GM19324 (cell line): ENCODE measurements at regions not wholly inside any gene's neighbourhood (a gene's known extent, or its start where the extent isn't known, plus 50 kb on each side); places are given as distances from the start of the nearest gene placed in this dataset.

Source experiments
- ATAC-seq: cut with Tn5 transposase; IDR thresholded peaks from one replicate; pipeline ENCODE4 v1.9.1; 2021; ENCODE audit warnings: mild to moderate bottlenecking, moderate library complexity; ENCODE audit not compliant: unreplicated experiment, low FRiP score

- no peak for ATAC-seq
Observed at GRCh38 chr6:168890981-168891365, 362.7 kb downstream of the THBS2 start.

DNA sequence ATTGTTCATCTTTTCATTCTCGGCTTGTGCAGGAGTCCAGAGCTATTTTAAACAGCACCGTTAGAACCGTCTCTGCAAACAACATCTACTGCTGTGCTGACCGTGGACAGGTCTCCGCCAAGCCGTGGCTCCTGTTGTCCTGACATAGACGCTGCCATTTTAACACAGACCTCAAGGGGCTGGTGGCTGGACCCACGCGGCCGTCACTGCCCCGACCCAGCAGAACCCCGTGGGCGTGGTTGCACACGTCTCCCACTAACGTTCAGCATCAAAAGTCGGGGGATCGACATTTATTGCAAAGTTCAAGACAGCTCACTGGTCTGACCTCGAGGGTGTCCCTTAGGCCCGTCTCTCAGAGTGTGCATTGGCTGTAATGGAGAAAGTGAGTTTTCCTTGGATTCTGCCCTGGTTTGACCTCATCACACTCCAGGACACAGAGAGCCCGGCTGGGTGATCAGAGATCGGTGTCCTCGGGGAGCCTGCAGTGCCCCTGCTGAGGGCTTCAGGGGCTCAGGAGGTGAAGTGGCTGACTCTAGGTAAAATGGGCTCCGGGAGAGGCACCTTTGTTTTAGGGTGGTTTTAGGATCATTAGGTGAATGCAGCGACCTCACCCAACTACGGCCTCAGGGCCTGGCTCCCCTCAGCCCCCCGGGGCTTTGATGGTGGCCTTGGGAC is 363.2 kb downstream of the THBS2 start:
- ATAC-seq: no peak

DNA sequence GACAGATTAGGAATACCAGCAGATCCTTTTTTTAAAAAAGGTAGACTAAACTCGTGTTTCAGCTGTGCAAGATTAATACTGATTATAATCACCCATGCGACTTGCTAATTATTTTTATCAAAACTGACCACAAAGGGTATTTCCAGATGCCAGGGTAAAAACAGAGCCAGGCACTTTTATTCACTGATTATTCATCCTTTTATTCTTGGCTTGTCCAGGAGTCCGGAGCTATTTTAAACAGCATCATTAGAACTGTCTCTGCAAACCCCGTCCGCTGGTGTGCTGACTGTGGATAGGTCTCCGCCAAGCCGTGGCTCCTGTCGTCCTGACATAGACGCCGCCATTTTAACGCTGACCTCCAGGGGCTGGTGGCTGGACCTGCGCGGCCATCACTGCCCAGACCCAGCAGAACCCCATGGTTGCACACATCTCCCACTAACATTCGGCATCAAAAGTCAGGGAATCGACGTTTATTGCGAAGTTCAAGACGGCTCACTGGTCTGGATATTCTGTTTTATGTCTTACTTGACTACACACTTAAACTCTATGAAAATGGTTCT is 364.8 kb downstream of the THBS2 start:
- ATAC-seq: no peak

DNA sequence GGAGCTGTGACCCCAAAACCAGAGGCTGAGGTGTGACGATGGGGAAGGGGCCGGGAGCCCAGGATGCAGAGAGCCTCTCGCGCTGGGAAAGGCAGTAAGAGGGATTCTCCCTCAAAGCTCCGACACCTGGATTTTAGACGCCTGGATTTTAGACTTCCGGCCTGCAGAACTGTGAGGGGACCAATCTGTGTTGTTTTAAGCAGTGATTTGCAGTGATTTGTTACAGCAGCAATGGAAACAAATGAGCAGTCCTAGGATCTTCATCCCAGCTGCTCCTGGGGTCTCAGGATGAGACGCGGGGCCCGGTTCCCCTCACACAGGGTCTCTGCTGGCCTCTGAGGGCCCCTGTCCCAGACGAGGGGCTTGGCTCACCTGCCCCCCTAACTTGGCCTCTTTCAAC is 365.5 kb downstream of the THBS2 start:
- no peak for ATAC-seq

- no peak for ATAC-seq
Observed at GRCh38 chr6:168887621-168888020, 366.0 kb downstream of the THBS2 start.

DNA sequence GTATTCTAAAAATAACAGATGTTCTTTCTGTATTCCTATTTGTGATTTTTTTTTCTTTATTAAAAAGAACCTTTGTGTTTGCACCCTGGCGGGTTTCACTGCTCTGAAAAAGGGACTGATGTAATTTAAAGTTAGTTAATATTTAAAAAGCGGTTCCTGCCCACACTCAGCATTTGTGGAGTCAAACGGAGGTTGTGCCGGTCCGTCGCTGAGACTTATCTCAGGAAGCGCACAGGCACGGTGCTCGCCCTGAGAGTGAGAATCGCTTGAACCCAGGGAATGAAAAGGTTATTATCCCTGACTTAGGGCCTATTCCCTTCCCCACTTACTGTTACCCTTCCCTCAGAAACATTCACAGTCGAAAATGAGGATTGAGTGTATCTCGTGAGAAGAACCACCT is 366.7 kb downstream of the THBS2 start:
- no peak for ATAC-seq

DNA sequence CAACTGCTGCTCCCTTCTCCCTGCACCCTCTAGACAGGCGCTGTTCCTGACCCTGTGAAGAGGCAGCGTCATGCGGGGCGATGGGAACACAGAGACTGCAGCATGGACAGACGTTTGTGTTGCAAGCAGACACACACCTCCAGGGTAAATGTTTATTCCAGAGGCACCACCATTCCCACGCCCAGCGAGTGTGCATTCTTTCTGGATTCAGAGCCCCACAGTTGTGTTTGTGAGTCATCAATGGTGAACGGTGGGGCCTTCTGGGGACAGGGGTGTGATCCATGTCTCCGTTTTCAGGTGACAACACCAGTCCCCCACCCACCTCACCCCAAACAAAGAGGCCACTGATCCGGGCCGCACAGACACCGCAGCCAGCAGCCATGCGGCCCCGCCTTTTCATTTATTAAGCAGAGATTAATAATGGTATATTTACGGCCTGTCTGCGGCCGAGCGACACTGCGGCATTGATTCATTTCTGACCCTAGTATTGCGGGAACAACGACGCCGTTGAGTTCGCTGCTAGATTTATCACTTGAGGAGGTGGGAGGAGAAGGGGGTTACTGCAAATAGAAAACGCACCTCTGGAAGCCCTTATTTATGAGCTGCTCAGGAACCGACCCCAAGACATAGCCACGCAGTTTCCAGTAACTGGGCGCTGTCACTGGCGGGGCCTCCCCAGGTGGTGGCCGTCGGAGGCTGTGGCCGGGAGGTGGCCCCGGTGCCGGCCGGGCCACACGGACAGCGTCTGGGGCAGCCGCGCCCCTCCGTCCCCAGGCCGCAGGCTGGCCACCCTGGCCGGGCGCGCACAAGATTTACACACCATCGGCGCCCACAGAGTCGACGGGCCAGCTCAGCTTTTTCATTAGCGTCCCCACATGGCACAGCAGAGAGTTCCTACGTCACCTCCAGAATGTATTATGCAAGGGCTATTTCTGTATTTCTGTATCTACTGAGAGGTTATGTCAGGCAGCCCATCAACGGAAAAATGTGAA is 367.6 kb downstream of the THBS2 start:
- ATAC-seq: no peak

GRCh38 chr6:168885196-168885595 is 368.4 kb downstream of the THBS2 start:
- no peak for ATAC-seq

DNA sequence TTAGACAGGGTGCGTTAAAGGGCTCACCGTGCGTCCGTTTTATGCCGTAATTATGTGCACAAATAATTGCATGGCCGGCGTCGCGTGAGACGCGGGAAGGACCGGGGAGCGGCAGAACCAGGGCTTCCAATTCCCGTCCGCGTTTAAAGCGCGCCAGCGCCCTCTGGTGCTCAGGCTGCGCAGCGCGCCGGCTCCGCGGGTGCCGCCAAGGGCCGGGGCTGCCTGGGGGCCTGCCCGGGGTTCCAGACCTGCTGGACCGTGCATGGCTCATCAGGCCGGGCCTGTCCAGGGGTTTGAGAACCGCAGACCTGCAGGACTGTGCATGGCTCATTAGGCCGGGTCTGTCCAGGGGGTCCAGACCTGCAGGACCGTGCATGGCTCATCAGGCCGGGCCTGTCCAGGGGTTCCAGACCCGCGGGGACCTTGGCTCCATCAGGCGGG is 369.0 kb downstream of the THBS2 start:
- ATAC-seq: peak; percentile 58

GRCh38 chr6:168884050-168884645 is 369.5 kb downstream of the THBS2 start:
- peak; percentile 26 for ATAC-seq

DNA sequence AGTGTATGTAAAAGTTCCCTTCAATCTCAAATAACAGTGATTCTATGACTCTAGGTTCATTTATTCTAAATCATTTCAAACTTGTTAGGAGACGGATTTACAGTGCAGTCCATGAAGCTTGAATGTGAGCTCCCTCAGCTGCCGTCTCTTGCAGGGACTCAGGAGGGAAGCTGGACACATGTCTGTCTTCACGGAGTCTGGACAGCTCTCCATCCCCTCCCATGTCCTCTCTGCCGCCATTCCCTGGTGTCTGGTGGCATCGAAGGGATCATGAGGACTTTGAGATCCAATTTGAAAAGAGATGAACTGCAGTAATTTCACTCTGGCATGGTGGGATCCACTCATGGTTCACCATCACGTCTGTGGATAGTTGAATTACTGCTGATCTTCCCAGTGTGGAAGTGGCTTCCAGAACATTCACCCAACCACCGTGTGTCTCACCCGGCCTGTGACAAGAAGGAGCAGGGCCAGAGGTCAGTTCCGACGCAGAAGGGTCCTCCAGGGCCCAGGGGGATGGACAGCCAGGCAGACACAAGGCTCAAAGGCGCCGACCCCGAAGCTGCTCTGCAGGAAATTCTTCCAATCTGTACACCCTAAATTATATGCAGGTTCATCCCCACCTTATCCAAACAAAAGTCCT is 370.1 kb downstream of the THBS2 start:
- no peak for ATAC-seq

GRCh38 chr6:168880271-168880670 is 373.4 kb downstream of the THBS2 start:
- no peak for ATAC-seq

DNA sequence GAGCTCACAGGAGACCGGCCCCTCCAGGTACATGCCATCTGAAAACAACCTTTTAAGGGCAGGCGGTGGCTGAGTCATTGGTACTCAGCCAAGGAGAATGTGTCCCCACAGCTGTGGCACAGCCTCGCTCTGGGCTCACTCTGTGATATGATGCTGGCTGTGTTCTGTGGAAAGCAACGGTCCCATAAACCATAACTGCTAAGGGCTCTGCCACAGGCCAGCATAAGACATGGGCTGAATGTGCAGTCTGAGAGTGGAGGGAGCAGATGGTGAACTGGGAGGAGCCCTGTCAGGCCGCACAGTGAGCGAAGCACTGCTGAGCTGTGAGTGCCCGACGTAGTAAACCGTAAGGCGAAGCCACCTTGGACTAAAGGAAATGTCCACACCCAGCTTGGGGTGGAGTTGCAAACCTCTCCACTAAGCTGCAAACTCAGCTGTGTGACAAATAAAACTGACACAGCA is 375.8 kb downstream of the THBS2 start:
- ATAC-seq: no peak

- no peak for ATAC-seq
Observed at GRCh38 chr6:168876956-168877355, 376.7 kb downstream of the THBS2 start.

DNA sequence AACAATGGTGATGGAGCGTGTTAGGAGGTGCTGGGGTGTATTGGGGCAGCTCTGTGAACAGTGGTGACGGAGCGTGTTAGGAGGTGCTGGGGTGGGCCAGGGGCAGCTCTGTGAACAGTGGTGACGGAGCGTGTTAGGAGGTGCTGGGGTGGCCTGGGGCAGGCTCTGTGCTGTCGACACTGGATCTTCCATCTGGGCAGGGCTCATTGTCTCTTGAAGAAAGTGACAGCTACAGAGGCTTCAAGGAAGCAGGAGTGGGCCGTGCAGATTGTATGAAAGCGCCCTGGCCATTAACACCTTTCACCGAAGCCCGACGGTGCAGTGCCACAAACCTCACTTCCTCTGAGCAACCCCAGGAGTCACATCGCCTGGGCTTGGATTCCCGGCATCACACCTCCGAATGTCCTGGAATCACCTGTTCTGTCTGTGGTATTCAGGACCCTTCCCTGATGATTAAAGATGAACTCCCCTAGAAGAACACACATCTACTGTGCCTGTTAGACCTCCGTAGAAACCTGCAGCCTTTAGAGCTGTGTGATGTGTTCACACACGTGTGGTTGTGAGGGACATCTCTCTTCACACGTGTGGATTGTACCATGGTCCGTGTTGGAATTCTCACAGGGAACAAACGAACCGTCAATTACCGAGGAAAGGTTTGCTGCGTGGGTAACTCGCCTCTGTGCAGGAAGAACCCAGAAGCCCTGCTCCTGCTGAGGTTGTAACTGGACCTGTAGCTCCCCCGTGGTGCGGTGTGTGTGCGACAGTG is 377.7 kb downstream of the THBS2 start:
- ATAC-seq: no peak

DNA sequence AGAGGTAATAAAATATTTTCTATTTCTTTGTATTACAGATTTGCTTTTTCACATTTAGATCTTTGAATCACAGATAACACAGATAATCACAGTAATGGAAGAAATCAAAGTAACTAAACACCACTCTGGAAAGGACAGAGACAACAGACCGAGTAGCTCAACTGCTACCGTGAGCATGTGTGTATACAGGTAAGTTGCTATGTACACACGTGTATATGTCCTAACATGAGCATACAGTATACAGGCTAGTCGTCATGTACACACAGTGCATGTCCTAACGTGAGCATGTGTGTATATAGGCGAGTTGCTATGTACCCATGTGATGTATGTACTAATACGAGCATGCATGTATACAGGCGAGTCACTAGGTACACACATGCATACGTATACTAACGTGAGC is 379.0 kb downstream of the THBS2 start:
- ATAC-seq: no peak

GRCh38 chr6:168873278-168874190 is 380.1 kb downstream of the THBS2 start:
- ATAC-seq: no peak

GRCh38 chr6:168871642-168872315 is 381.9 kb downstream of the THBS2 start:
- ATAC-seq: no peak
